Activated CD4-positive, alpha-beta T cell treated with anti-CD3 and anti-CD28 coated beads, Interleukin-2, amount 50 U/mL, for 24 hours (primary cell): ENCODE measurements at regions not wholly inside any gene's neighbourhood (a gene's known extent, or its start where the extent isn't known, plus 50 kb on each side); places are given as distances from the start of the nearest gene placed in this dataset.

Source experiments
- DNase-seq, 2 donors: peaks; one replicate each; pipeline ENCODE4 v3.0.0-alpha.2; 2020; ENCODE audit warnings: low read depth in 1 of 2, low spot score in 1 of 2

DNA sequence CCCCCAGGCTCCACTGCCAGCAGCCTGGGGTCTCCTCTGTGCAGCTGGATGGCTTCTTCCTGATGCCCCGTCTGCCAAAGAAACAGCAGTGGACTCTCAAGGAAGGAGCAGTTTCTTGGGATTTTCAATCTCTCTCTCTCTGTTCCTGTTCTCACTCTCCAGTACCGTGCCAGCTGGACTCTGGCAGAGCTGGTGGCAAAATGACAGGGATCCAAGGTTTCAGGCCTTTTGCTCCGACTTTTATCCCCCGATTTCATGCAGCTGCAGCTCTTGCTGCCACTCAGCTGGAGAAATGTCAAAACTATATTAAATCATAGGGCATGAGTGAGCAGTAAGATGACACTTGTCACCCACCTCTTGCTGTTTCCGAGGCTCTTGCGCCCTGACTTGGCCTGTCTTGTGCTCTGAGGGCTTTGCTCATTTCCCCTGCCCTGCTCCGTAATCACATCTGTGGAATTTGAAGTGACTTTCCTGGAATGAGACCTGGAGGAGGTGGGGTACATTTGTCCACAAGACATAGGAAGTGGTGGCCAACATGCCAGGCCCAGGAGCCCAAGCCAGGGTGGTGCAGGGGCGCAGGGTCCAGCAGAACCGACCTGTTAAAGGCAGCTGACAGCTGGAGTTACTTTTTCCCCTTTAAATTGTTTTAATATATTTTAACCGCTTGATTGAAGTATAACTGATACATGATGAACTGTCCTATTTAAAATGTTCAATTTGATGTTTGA lies 576.2 kb downstream of the PTPRU start:
- DNase-seq, result no peak

DNA sequence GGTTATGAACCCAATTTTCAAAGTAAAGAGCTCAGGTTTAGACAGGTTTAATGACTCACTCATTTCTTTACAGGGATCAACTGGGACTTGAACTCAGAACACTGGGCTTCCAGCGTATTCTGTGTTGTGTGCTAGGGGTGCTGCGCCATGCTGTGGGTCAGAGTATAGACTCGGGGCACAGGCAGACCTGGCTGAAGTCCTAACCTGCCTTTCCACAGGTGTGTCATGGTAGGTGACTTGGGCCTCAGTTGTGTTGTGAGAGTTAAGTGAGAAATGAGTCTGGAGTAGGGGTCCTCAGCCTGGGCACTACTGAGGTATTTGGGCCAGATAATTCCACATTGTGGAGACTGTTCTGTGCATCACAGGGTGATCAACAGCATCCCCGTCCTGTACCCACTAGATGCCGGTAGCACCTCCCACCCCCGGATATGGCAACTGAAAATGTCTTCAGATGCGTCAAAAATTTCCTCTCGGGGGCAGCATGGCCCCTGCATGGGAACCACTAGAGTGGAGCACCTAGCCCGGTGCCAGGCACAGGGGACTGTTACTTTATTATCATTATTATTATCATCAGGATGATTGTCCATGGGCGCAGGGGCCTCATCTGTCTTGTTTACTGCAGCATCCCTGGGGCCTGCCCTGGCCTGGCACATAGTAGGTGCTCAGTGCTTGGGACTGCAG lies 575.5 kb downstream of the PTPRU start:
- no peak for DNase-seq

DNA sequence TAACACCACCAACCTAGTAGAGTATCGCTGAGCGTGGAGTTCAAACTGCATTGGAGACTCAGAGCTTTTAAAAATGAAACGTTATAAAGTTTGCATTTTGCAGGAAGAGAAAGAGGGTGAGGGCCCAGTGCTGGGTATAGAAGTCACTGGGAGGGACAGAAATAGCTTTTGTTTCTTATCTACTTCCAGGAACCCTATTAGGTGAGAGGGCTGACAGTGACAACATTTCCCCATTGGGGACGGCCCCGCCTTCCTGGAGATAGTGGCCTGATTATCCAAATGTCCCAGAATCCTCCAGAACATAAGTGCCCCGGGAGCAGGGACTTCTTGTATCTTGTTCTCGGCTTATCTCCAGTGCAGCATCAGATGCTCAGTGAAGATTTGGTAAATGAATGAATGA lies 574.9 kb downstream of the PTPRU start:
- no peak for DNase-seq

DNA sequence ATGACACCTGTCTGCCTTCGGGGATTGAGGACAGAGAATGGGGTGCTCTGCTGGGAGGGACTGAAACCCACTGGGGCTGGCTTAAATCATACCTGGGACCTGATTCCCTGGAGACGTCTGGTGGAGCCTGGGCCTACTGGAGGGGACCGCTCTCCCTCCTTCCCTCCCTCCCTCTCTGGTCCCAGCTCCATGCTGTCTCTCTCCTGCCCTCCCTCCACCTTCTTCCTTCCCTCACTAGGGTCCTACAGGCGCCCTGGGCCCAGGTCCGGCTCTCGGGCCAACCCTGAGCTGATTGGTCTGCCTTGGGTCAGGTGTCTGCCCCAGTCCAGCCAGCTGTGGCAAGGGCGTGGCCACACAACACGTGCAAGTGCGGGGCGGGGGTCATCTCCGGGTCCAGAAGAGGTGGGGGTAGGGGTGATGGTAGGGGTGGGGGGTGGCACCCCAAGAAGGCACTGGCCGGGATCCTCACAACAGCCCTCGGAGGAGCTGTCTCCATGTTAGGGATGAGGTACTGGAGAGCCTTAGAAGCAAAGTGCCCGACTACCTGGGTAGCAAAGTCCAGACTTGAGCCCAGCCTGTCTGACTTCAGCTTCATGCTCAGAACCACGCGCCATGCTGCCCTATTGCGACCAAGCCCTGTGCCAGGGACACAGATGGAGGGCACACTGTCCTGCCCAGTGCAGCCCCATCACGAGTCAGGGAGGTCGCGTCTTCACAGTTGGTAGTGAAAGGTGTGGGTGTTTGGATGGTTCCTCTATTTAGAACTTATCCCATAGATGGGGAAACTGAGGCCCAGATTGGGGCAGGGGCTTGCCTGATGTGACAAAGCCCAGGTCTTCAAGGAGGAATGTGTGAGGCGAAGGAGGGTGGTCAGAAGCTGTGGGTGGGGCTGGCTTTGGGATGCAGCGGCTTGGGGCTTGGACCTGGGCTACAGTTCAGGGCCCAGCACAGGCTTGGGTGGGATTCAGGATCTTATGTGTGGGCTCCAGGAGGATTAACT lies 574.1 kb downstream of the PTPRU start:
- DNase-seq, result no peak

DNA sequence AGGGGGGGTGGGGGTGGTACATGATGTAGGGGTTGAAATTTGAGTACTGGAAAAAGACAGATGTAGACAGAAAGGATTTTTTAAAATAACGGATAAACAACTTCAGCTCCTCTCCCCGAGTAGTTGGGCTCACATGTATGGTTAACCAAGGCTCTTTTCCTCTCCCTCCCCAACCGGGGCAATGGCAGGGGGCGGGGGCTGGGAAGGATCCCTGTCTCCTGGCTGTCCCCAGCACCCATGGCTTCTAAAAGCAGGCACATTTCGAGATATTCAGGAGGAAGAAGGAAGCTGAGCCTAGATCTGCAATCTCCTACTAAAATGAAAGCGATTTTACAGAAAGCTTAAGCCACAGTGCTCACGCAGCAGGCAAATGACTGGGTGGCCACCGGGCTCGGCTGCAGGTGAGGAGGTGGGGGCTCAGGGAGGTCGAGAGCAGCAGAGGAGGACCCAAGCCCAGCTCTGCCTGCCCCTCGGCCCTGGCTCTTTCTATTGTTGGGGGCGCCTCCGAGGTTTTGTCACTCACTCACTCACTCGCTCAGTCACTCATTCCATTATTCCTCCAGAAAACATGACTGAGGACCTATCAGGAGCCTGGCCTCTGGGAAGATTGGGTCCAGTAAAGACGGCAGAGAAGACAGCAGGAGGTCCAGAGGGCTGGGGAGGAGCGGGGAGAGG lies 573.3 kb downstream of the PTPRU start:
- DNase-seq, result no peak

DNA sequence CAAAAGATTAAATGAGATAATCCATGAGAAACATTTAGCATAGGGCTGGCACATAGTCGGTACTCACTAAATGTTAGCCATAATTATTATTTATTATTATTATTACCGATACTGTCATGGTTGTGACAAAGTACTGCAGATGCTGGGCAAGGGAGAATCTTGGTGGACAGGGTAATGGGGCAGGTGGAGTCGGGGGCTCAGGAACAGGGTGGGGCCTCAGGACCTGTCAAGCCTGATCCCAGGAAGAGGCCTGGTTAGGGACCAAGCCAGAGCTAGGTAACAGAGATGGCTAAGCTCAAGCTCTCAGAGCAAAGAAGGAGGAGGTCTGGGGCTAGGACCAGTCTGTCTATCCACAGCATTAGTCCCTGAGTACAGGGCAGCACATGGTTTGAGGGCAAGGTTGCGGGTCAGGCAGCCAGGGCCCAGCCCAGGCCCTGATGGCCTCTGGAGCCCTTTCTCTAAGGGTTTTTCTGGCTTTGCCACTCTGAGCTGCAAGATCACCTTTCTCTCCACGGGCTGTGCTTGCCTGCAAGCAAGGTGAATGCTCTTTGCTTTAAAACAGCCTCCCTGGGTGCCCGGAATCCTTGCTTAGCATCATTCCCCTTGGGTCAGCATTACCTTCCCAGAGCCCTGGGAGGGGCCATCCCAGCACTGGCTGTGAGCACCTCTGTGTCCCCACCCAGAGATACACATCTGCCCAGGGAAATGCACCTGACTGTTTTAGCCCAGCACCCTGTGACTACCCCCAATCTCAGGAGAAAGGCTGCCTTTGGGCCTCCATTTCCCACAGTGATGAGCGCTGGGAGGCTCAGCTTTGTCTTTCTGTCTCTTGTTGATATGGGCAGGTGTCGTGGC lies 572.0 kb downstream of the PTPRU start:
- DNase-seq, result no peak

DNA sequence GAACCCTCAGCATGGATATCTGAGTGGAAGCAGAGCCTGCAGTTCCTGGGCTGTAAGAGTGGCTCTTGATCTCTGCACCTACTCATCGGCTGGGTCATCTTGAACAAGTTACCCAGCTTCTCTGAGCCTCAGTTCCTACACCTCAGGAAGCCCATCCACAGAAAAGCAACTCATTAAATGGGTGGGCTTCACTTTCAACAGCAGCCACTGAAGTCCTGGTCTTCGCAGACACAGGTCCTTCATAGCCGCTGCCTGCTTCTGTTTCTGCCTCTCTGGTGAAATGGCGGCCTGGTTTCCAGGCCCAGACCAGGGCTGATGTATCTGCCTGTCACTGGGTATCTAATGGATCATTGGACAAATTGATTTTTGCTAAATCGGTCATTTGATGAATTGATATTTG lies 571.4 kb downstream of the PTPRU start:
- no peak for DNase-seq

DNA sequence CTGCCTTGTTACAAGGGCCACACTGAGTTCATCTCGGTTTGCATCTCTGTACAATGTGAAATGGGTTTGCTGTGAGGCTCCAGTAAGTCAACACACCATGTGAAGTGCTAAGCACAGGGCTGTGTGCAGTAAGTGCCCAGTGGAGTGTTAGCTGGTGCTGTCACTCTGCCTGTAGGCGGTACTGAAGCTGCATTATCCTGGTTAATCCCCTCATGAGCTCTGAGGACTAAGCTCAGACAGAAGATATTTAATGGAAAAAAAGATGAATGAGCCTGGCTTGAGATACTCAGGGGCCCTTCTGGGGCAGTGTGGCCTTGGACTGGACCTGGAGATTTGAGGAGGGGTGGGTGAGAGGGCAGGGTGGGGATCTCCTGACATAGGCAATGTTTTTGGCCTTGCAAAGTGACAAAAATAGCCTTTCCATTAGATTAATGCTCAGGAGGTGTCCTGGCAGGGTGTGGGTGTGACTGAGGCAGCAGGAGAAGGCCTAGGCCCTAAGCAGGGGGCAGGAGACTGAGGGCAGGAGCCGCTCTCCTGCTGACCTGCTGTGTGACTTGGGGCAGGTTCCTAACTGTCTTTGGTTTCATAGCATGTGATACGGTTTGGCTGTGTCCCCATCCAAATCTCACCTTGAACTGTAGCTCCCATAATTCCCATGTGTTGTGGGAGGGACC lies 570.5 kb downstream of the PTPRU start:
- DNase-seq, result no peak

DNA sequence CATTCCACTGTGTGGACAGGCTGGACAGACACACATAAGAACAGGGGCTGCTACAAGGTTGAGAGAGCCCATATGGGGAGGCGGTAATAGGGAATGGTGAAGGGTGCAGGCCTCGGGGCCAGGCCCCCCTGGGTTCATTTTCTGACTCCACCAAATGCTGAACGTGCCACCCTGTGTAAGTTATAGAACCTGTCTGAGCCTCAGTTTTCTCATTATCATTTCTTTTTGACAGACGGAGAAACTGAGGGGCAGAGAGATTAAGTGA lies 569.5 kb downstream of the PTPRU start:
- no peak for DNase-seq

DNA sequence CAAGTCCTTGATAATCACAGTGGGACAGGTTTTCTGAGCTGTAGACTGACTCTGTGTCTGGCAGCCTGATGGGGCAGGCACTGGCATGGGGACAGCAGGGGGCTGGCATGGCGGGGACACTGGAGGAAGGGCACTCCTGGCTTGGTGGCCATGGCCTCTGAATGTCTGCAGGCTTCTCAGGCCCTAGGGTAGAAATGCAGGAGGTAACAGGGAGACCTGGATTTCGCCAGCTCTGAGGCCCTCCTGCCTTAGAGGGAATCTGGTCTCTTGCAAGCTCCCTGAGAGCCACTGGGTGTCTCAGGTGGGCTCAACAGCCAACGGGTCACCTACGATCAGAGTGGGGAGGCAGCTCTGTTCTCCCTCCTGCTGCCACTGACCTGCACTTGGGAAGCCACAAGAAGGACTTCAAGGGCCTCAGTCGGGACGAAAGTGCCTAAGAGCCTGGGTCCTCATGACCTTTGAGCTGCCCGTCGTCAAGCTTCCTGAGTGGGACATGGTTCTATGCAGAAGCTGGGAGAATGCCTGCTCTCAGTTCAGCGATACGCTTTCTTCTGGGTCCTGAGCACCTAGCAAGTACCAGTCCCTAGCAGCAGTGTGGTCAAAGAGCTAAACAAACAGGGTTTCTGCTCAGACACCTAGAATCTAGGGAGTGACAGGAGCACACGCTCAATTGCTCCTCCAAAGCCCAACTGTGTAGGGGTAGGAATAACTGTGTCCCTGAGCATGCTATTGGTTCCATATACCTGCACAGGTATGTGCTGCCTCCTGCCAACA lies 569.0 kb downstream of the PTPRU start:
- DNase-seq, result no peak

DNA sequence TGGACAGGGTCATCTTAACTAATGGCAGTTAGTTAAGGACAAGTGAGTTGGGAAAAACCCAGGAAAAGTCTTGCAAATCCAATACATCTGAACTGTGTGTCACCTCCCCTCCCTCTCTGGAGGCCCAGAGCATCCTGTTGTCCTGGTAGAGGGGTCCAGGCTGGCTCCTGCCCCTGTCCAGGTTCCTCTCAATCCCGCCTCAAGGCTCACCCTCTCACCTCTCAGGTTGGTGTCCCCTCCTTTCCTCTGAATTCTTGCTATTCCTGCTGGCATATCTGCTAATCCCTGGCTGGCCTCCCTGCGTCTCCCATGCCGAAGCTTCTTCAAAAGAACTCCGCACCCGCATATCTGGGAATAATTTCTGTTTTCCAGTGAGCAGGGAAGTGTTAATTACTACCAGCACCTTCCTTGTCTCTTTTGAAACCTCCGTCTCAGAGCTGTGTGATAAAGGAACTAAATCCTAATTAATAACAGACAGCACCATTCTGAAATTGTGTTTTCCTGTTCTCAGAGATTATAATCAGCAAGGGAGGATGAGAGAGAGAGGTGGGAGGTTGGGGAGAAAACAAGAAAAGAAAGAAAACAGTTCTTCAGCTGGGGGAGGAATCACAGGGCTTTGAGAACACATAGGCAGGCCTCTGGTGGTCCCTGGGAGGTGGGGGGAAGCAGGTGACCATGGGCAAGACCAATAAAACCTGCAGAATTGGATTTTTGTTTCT lies 568.0 kb downstream of the PTPRU start:
- no peak for DNase-seq

DNA sequence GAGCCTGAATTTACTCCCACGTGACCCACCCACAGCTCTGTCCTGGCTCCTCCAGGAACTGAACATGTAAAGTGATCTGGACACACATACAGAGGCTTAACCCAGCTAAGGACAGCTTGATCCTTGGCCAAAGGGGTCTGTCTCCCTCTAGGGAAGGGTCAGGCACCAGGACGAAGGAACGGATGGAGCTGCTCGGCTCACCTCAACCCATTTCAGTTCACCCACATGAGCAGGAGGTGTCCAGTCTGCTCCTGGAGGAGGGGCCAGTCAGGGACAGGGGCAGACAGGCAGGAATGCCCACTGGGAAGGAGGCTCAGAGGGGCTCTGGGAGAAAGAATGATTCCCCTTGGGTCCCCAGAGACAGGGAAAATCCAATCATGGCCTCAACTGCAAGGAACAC lies 567.2 kb downstream of the PTPRU start:
- no peak for DNase-seq

DNA sequence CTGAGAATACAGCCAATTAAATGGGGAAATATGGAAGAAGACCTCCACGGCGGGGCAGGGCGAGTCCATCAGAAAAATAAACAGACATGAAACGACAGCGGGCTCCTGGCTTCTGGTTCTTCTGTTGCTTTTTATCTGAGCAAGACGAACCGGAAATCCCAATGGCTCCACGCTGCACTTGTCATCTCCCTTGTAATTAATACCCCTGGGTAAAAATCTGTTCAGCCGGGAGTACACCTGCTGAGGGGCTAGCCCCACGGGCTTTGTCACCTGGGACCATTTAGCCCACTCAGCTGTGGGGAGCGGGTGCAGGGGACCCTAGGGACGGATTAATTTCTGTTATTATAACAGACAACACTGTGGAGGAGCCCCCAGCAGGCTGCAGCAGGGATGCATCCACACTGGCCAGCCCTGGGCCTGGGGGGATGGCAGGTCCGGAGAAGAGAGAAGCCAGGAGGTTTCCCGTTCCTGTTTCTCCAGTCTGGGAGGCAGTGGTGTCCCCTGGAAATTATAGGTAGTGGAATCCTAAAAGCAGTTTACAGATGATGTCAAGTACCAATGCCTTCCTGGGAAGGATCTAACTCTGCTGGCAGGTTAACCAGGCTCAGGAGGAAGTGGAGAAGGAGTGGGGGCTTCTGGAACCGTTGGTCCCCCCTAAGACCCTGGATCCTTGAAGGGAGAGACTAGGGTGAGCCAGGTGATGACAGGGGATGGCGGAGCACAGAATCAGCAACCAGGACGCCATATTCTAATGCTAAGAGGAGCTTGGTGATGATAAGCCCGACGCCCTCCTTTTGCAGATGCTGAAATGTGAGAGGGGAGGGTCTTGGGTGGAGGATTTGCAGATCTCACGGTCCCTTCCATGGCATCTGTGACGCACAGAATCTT lies 566.1 kb downstream of the PTPRU start:
- DNase-seq, result no peak

DNA sequence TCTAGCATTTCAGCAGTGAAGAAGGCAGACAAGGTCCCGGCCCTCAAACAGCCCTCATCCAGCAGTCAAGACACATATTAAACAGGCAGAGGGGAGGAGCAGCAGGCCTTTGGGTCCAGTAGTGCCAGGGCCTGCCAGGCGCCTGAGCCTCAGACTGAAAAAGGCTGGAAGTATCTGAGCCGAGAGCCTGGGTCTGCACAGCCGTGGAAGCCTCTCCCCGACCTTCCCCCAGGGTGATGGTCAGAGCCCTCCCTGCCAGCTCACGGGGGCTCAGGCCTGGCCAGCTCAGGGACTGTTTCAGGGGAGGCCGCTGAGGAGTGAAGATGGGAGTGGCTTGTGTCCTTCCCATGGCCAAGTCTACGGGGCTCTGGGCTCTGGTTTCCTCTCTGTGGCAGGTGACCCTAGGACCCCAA lies 565.2 kb downstream of the PTPRU start:
- no peak for DNase-seq

DNA sequence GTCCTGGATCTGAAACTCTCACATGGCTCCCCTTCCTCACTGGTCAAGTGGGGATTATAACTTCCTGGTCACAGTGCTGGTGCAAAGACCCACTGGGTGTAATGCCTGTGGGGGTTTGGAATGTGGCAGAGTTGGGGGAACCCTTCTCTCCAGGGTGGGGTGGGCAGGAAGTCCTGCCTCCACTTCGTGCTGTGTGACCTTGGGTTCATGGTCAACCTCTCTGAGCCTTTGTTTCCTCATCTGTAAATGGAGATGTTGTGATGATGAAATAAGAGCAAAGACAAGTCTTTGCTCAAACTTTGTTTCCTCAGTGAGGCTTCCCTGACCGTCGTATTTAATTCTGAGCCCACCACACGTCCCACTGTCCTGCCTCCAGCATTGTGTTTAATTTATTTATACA lies 564.7 kb downstream of the PTPRU start:
- DNase-seq, result no peak

DNA sequence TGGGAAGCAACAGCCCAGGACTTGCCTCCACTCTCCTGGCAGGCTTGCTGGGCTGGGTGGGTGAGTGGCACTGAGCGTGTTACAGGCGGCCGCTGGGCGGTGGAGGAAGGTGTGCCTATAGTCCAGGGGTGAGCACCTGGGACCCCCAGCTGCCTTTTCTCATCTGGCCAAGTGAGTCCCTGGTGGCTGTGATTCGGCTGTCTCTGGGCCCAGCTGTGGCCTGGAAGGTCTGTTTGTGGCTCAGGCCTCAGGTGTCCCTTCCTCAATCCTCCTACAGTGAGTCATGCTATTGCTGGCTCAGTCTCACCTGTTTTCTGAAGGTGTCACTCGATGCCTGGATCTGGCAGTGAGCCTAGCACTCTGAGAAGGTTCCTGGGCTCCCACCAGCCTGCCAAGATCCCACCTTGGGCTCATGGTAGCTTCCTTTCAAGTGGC lies 564.2 kb downstream of the PTPRU start:
- no peak for DNase-seq

DNA sequence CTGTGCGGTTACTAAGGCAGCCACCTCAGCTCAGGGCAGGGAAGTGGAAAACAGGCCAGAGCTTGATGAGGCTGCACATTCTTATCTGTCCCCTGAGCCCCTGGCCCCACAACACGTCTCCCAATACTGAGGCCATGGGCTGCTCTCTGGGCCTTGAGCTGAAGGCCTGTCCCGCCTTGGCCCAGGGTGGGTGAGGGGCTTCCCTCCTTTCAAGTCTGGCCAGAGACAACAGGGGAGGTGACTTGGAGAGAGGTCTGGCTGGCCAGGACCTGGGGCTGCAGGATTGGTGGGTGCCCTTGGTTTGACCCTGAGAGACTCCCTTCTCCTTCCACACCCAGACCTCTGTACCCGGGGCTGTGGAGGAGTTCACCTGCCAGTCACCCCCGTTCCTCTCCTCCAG lies 563.8 kb downstream of the PTPRU start:
- DNase-seq, result no peak
